NT2/D1 (cell line): ENCODE measurements at regions not wholly inside any gene's neighbourhood (a gene's known extent, or its start where the extent isn't known, plus 50 kb on each side); places are given as distances from the start of the nearest gene placed in this dataset.

Experiments
- DNase-seq: peaks from one replicate; pipeline ENCODE4 v3.0.0-alpha.2; 2011; ENCODE audit warnings: low read depth, low spot score
- H3K27me3 ChIP-seq: 2 replicates; pipeline ENCODE4 v1.6.0; 2011; ENCODE audit warnings: mild to moderate bottlenecking; ENCODE audit not compliant: insufficient read length, insufficient read depth
- H3K36me3 ChIP-seq: 2 replicates; pipeline ENCODE4 v1.6.1; 2011; ENCODE audit warnings: mild to moderate bottlenecking, low read length, mixed read lengths; ENCODE audit not compliant: insufficient read depth, insufficient read length
- H3K4me1 ChIP-seq: 2 replicates; pipeline ENCODE4 v1.5.1; 2011; ENCODE audit not compliant: insufficient read depth, insufficient read length
- H3K4me3 ChIP-seq: 2 replicates; pipeline ENCODE4 v1.5.1; 2011; ENCODE audit warnings: low read depth; ENCODE audit not compliant: insufficient read length
- H3K9ac ChIP-seq: 2 replicates; pipeline ENCODE4 v1.6.0; 2011; ENCODE audit warnings: low read depth; ENCODE audit not compliant: insufficient read length
- H3K9me3 ChIP-seq: 2 replicates; pipeline ENCODE4 v1.5.1; 2011; ENCODE audit warnings: mild to moderate bottlenecking, low read length; ENCODE audit not compliant: insufficient read depth
- SUZ12 ChIP-seq: IDR thresholded peaks from 2 replicates; pipeline ENCODE4 v1.6.1; 2011; ENCODE audit not compliant: insufficient read length, insufficient read depth; ENCODE audit errors: extremely low read depth
- YY1 ChIP-seq: IDR thresholded peaks from 2 replicates; pipeline ENCODE4 v1.6.1; 2011; ENCODE audit not compliant: insufficient read length, insufficient read depth
- ZNF274 ChIP-seq: IDR thresholded peaks from 2 replicates; pipeline ENCODE4 v1.6.1; 2011; ENCODE audit warnings: mild to moderate bottlenecking, low read depth, low read length

GRCh38 chr2:239640676-239641578 lies 240.1 kb upstream of the HDAC4 start:
- TF ChIP-seq SUZ12 (no peak), YY1 (no peak), ZNF274 (no peak)
- H3K36me3 ChIP-seq: no peaks in the 10 kb centered on the region
- peaks cover 9% of the 10 kb centered on the region; the same call in 1 of the 2 replicates for H3K9me3 ChIP-seq
- H3K4me3 ChIP-seq: no peak overlapping the region
- no peaks in the 10 kb centered on the region for H3K4me1 ChIP-seq
- no peaks in the 10 kb centered on the region for H3K27me3 ChIP-seq
- H3K9ac ChIP-seq: no peak overlapping the region
- no peak for DNase-seq

- DNase-seq: no peak
- H3K4me1 ChIP-seq: no peaks in the 10 kb centered on the region
- no peaks in the 10 kb centered on the region for H3K27me3 ChIP-seq
- no peaks in the 10 kb centered on the region for H3K36me3 ChIP-seq
- peaks cover 10% of the 10 kb centered on the region; the same call in 1 of the 2 replicates for H3K9me3 ChIP-seq
- H3K9ac ChIP-seq: no peak overlapping the region
- no peak overlapping the region for H3K4me3 ChIP-seq
- TF ChIP-seq SUZ12: no peak
Measured at GRCh38 chr2:239640210-239640609, 239.4 kb upstream of the HDAC4 start.

GRCh38 chr2:239639421-239640185 lies 238.8 kb upstream of the HDAC4 start:
- H3K4me3 ChIP-seq: no peak overlapping the region
- DNase-seq: no peak

GRCh38 chr2:239638376-239638775 lies 237.6 kb upstream of the HDAC4 start:
- Histone ChIP-seq H3K4me1 (no peaks in the 10 kb centered on the region), H3K36me3 (no peaks in the 10 kb centered on the region), H3K4me3 (no peak overlapping the region), H3K9ac (no peak overlapping the region), H3K9me3 (peaks cover 5% of the 10 kb centered on the region; the same call in 1 of the 2 replicates), H3K27me3 (no peaks in the 10 kb centered on the region)
- DNase-seq: no peak
- TF ChIP-seq SUZ12 (no peak), ZNF274 (no peak), YY1 (no peak)

More at GRCh38 chr2:239639421-239640185, 238.8 kb upstream of the HDAC4 start:
- H3K27me3 ChIP-seq: no peaks in the 10 kb centered on the region
- H3K9me3 ChIP-seq: peaks cover 10% of the 10 kb centered on the region; the same call in 1 of the 2 replicates
- no peaks in the 10 kb centered on the region for H3K4me1 ChIP-seq
- no peak for TF ChIP-seq ZNF274
- TF ChIP-seq SUZ12: no peak
- no peak for TF ChIP-seq YY1
- no peaks in the 10 kb centered on the region for H3K36me3 ChIP-seq
- H3K9ac ChIP-seq: no peak overlapping the region

- H3K27me3 ChIP-seq: no peaks in the 10 kb centered on the region
- H3K9me3 ChIP-seq: peaks cover 5% of the 10 kb centered on the region; the same call in 1 of the 2 replicates
- no peaks in the 10 kb centered on the region for H3K4me1 ChIP-seq
- TF ChIP-seq SUZ12: no peak
- no peak overlapping the region for H3K9ac ChIP-seq
- DNase-seq: no peak
- H3K36me3 ChIP-seq: no peaks in the 10 kb centered on the region
- no peak overlapping the region for H3K4me3 ChIP-seq
Measured at GRCh38 chr2:239636808-239637207, 236.0 kb upstream of the HDAC4 start.

GRCh38 chr2:239634769-239635168 lies 233.9 kb upstream of the HDAC4 start:
- Histone ChIP-seq H3K4me3 (no peak overlapping the region), H3K27me3 (no peaks in the 10 kb centered on the region), H3K36me3 (no peaks in the 10 kb centered on the region), H3K4me1 (no peaks in the 10 kb centered on the region), H3K9ac (no peak overlapping the region), H3K9me3 (peaks cover 5% of the 10 kb centered on the region; the same call in 1 of the 2 replicates)
- no peak for TF ChIP-seq YY1
- TF ChIP-seq SUZ12: no peak
- TF ChIP-seq ZNF274: no peak
- DNase-seq: no peak

GRCh38 chr2:239630618-239631286 lies 229.9 kb upstream of the HDAC4 start:
- DNase-seq: no peak
- Histone ChIP-seq H3K9ac (no peak overlapping the region), H3K4me3 (no peak overlapping the region), H3K36me3 (no peaks in the 10 kb centered on the region), H3K4me1 (peaks cover 9% of the 10 kb centered on the region), H3K9me3 (no peaks in the 10 kb centered on the region), H3K27me3 (no peaks in the 10 kb centered on the region)
- TF ChIP-seq YY1: no peak
- TF ChIP-seq SUZ12: no peak
- TF ChIP-seq ZNF274: no peak
